Glomerular endothelial cell (primary cell): ENCODE measurements at regions not wholly inside any gene's neighbourhood (a gene's known extent, or its start where the extent isn't known, plus 50 kb on each side); places are given as distances from the start of the nearest gene placed in this dataset.

Experiments used
- DNase-seq: peaks from one replicate; pipeline ENCODE4 v3.0.0-alpha.2; 2011; ENCODE audit warnings: low read depth, low spot score; ENCODE audit errors: extremely low read depth

GRCh38 chr6:48197941-48198340, 86.9 kb upstream of the PTCHD4 start:
- no peak for DNase-seq

- no peak for DNase-seq
These were observed 83.7 kb upstream of the PTCHD4 start for GRCh38 chr6:48194596-48195295.

GRCh38 chr6:48188158-48188557, 77.2 kb upstream of the PTCHD4 start:
- DNase-seq = no peak

- no peak for DNase-seq
These were observed 75.7 kb upstream of the PTCHD4 start for GRCh38 chr6:48186746-48187145.

- no peak for DNase-seq
These were observed 73.7 kb upstream of the PTCHD4 start for GRCh38 chr6:48184648-48185047.

GRCh38 chr6:48183811-48184605, 73.0 kb upstream of the PTCHD4 start:
- no peak for DNase-seq

- no peak for DNase-seq
These were observed 72.2 kb upstream of the PTCHD4 start for GRCh38 chr6:48183178-48183577.

GRCh38 chr6:48178700-48179099, 67.7 kb upstream of the PTCHD4 start:
- no peak for DNase-seq

GRCh38 chr6:48177786-48178185, 66.8 kb upstream of the PTCHD4 start:
- no peak for DNase-seq

- DNase-seq = no peak
These were observed 65.8 kb upstream of the PTCHD4 start for GRCh38 chr6:48176645-48177308.

GRCh38 chr6:48169635-48170034, 58.6 kb upstream of the PTCHD4 start:
- no peak for DNase-seq
